Tibial nerve (tissue), 4 donors: ENCODE measurements at regions not wholly inside any gene's neighbourhood (a gene's known extent, or its start where the extent isn't known, plus 50 kb on each side); places are given as distances from the start of the nearest gene placed in this dataset.
"Not testable (repeated sequence)": the region's sequence is repeated elsewhere in the genome, so short reads cannot be mapped to it uniquely, and the experiment has no call there.

Source experiments
- DNase-seq, 2 donors: peaks; one replicate each; pipeline ENCODE4 v3.0.0-alpha.2; 2019; ENCODE audit warnings: low spot score in 2 of 2
- H3K27ac ChIP-seq, 4 donors: fragments of 200-600 bp; sonication (generic) in 3 of 4; one replicate each; pipeline ENCODE4 v1.5.1; 2017 to 2019; ENCODE audit warnings: mild to moderate bottlenecking in 1 of 4
- H3K27me3 ChIP-seq, 2 donors: fragments of 200-600 bp; sonication (generic) in 1 of 2; one replicate each; pipeline versions ENCODE4 v1.5.1 to v1.6.0; 2017 to 2019
- H3K36me3 ChIP-seq, 3 donors: fragments of 200-600 bp; sonication (generic); one replicate each; pipeline ENCODE4 v1.5.1; 2018 to 2019
- H3K4me1 ChIP-seq, 4 donors: fragments of 200-600 bp; sonication (generic) in 3 of 4; one replicate each; pipeline ENCODE4 v1.5.1; 2017 to 2019
- H3K4me3 ChIP-seq, 4 donors: fragments of 200-600 bp; sonication (generic) in 3 of 4; one replicate each; pipeline ENCODE4 v1.5.1; 2017 to 2019; ENCODE audit warnings: mild to moderate bottlenecking in 1 of 4, moderate library complexity in 1 of 4
- H3K9me3 ChIP-seq, 4 donors: fragments of 200-600 bp; sonication (generic) in 3 of 4; one replicate each; pipeline ENCODE4 v1.5.1; 2017 to 2019
- CTCF ChIP-seq, 5 experiments: fragments of 200-600 bp in 3 of 5; fragments of 450-650 bp in 2 of 5; sonication (generic) in 3 of 5; IDR thresholded peaks; one replicate each; pipeline ENCODE4 v1.5.1; 2016 to 2019; ENCODE audit warnings: antibody characterized with exemption in 5 of 5, mild to moderate bottlenecking in 3 of 5, moderate library complexity in 2 of 5
- EP300 ChIP-seq, 2 donors: sonication (generic); formaldehyde crosslinking; IDR thresholded peaks; one replicate each; pipeline ENCODE4 v1.6.1; 2017; ENCODE audit warnings: antibody characterized with exemption in 2 of 2, mild to moderate bottlenecking in 1 of 2
- POLR2A ChIP-seq, 2 donors: fragments of 450-650 bp; IDR thresholded peaks; one replicate each; pipeline ENCODE4 v1.6.1; 2017; ENCODE audit warnings: antibody characterized with exemption in 2 of 2, mild to moderate bottlenecking in 2 of 2, moderate library complexity in 2 of 2
- WGBS, 2 donors: methylation state at CpG; one replicate each; pipeline ENCODE4 v1.1.5; 2018; 5-methylcytosine and 5-hydroxymethylcytosine counted together

GRCh38 chr16:59116744-59117143 is 382.6 kb upstream of the GOT2 start:
- Histone ChIP-seq H3K27ac (no peak overlapping the region), H3K27me3 (no peaks in the 10 kb centered on the region), H3K4me3 (no peak overlapping the region), H3K9me3 (no peaks in the 10 kb centered on the region), H3K36me3 (no peaks in the 10 kb centered on the region), H3K4me1 (peaks cover 0 to 2% (median 0%) of the 10 kb centered on the region in 4 donors)
- WGBS, 2 donors = 41 to 81% methylated on average over 2 of the region's 2 CpGs
- DNase-seq = no peak
- TF ChIP-seq EP300 (IDR thresholded peaks at IDR 0.05) = no peak
- no peak for TF ChIP-seq POLR2A (IDR thresholded peaks at IDR 0.05)
- TF ChIP-seq CTCF (IDR thresholded peaks at IDR 0.05) = no peak

GRCh38 chr16:59114790-59115189 is 380.7 kb upstream of the GOT2 start:
- Histone ChIP-seq H3K27me3 (no peaks in the 10 kb centered on the region), H3K27ac (no peak overlapping the region), H3K4me3 (no peak overlapping the region), H3K4me1 (no peaks in the 10 kb centered on the region), H3K36me3 (no peaks in the 10 kb centered on the region), H3K9me3 (no peaks in the 10 kb centered on the region)
- no peak for DNase-seq
- 59 to 62% methylated on average over 1 of the region's 1 CpG for WGBS, 2 donors
- TF ChIP-seq EP300 (IDR thresholded peaks at IDR 0.05) = no peak
- TF ChIP-seq CTCF (IDR thresholded peaks at IDR 0.05) = no peak
- no peak for TF ChIP-seq POLR2A (IDR thresholded peaks at IDR 0.05)

- Histone ChIP-seq H3K36me3 (no peaks in the 10 kb centered on the region), H3K4me3 (no peak overlapping the region), H3K27ac (no peak overlapping the region), H3K4me1 (no peaks in the 10 kb centered on the region), H3K9me3 (no peaks in the 10 kb centered on the region), H3K27me3 (no peaks in the 10 kb centered on the region)
- 29 to 35% methylated on average over 2 of the region's 2 CpGs for WGBS, 2 donors
- DNase-seq = no peak
- TF ChIP-seq CTCF (IDR thresholded peaks at IDR 0.05) = no peak
- TF ChIP-seq POLR2A (IDR thresholded peaks at IDR 0.05) = no peak
- no peak for TF ChIP-seq EP300 (IDR thresholded peaks at IDR 0.05)
Measured at GRCh38 chr16:59113004-59113670, 379.0 kb upstream of the GOT2 start.

GRCh38 chr16:59111280-59111679 is 377.2 kb upstream of the GOT2 start:
- Histone ChIP-seq H3K4me1 (no peaks in the 10 kb centered on the region), H3K36me3 (no peaks in the 10 kb centered on the region), H3K9me3 (no peaks in the 10 kb centered on the region), H3K27ac (no peak overlapping the region), H3K27me3 (no peaks in the 10 kb centered on the region), H3K4me3 (no peak overlapping the region)
- no peak for DNase-seq
- no peak for TF ChIP-seq EP300 (IDR thresholded peaks at IDR 0.05)
- no peak for TF ChIP-seq CTCF (IDR thresholded peaks at IDR 0.05)
- no peak for TF ChIP-seq POLR2A (IDR thresholded peaks at IDR 0.05)

- Histone ChIP-seq H3K9me3 (no peaks in the 10 kb centered on the region), H3K36me3 (no peaks in the 10 kb centered on the region), H3K4me1 (no peaks in the 10 kb centered on the region), H3K27ac (no peak overlapping the region), H3K27me3 (no peaks in the 10 kb centered on the region), H3K4me3 (no peak overlapping the region)
- no peak for TF ChIP-seq EP300 (IDR thresholded peaks at IDR 0.05)
- no peak for TF ChIP-seq CTCF (IDR thresholded peaks at IDR 0.05)
- TF ChIP-seq POLR2A (IDR thresholded peaks at IDR 0.05) = no peak
- WGBS, 2 donors = 66 to 67% methylated on average over 2 of the region's 2 CpGs
- DNase-seq = no peak
Measured at GRCh38 chr16:59108374-59108773, 374.3 kb upstream of the GOT2 start.

- not testable (repeated sequence) for H3K36me3 ChIP-seq, H3K4me1 ChIP-seq, DNase-seq, H3K27ac ChIP-seq, H3K4me3 ChIP-seq, H3K9me3 ChIP-seq, H3K27me3 ChIP-seq
- 83 to 95% methylated on average over 9 of the region's 9 CpGs for WGBS, 2 donors
Measured at GRCh38 chr16:59096682-59097081, 362.6 kb upstream of the GOT2 start.
